GM12878 (cell line): ENCODE measurements at regions not wholly inside any gene's neighbourhood (a gene's known extent, or its start where the extent isn't known, plus 50 kb on each side); places are given as distances from the start of the nearest gene placed in this dataset.

Experiments used
- EGR1 ChIP-seq, 2 experiments: IDR thresholded peaks; 1 replicate in 1 of 2; 2 replicates in 1 of 2; pipeline ENCODE4 v1.6.1; 2011 to 2012; ENCODE audit warnings: low read depth in 2 of 2, low read length in 2 of 2, borderline replicate concordance in 1 of 2, mild to moderate bottlenecking in 1 of 2, moderate library complexity in 1 of 2
- GABPA ChIP-seq: IDR thresholded peaks from 2 replicates; pipeline ENCODE4 v1.6.1; 2014; ENCODE audit warnings: antibody characterized with exemption, low read depth, mild to moderate bottlenecking, inconsistent platforms
- HDAC6 ChIP-seq: fragments of 200-600 bp; sonication (generic); IDR thresholded peaks from one replicate; pipeline ENCODE4 v1.8.0; 2017; ENCODE audit warnings: antibody characterized with exemption; ENCODE audit not compliant: unreplicated experiment
- RAD21 ChIP-seq: IDR thresholded peaks from 2 replicates; pipeline ENCODE4 v1.6.1; 2011; ENCODE audit warnings: mild to moderate bottlenecking, low read depth, low read length, moderate library complexity; ENCODE audit not compliant: insufficient read depth
- SIN3A ChIP-seq: IDR thresholded peaks from 2 replicates; pipeline ENCODE4 v1.6.1; 2012; ENCODE audit warnings: low read depth, low read length, improper control_type of control experiment
- TARDBP ChIP-seq: IDR thresholded peaks from 2 replicates; pipeline ENCODE4 v1.6.1; 2016; ENCODE audit warnings: borderline replicate concordance
- TF ChIP-seq, protein P1 (sequence below), 3 experiments: IDR thresholded peaks in 2 of 3; conservative IDR thresholded peaks in 1 of 3; 2 replicates each; pipeline ENCODE4 v1.5.1; 2011; ENCODE audit warnings: low read depth in 3 of 3, low read length in 3 of 3, mild to moderate bottlenecking in 3 of 3, control low read depth in 2 of 3, moderate library complexity in 2 of 3, inconsistent platforms in 1 of 3, mixed read lengths in 1 of 3; ENCODE audit not compliant: control insufficient read depth in 2 of 3, insufficient read depth in 1 of 3; ENCODE audit errors: extremely low read depth in 1 of 3

DNA sequence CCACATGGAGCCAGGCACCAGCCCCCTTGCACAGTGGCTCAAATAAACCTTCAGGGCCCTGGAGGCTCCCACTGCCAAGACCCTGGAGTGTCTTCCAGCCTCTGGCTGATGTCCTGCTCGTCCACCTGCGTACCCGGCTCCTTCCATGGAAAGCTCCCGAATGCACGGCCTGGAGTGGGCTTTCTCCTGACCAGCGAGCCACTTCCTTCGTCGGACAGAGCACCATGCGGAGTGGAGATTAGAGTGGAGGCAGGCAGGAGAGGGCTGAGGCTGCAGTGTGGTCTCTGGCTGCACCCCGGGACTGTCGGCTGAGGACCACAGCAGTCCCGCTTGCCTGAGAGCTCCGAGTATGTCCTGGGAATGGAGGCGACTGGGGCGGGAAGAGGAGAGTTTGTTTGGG is 93.7 kb upstream of the SFSWAP start:
- TF ChIP-seq, protein P1, sequence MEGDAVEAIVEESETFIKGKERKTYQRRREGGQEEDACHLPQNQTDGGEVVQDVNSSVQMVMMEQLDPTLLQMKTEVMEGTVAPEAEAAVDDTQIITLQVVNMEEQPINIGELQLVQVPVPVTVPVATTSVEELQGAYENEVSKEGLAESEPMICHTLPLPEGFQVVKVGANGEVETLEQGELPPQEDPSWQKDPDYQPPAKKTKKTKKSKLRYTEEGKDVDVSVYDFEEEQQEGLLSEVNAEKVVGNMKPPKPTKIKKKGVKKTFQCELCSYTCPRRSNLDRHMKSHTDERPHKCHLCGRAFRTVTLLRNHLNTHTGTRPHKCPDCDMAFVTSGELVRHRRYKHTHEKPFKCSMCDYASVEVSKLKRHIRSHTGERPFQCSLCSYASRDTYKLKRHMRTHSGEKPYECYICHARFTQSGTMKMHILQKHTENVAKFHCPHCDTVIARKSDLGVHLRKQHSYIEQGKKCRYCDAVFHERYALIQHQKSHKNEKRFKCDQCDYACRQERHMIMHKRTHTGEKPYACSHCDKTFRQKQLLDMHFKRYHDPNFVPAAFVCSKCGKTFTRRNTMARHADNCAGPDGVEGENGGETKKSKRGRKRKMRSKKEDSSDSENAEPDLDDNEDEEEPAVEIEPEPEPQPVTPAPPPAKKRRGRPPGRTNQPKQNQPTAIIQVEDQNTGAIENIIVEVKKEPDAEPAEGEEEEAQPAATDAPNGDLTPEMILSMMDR (IDR thresholded peaks at IDR 0.05 in 2 of 3, conservative IDR thresholded peaks at IDR 0.05 in 1 of 3; ENCODE audit: control insufficient read depth in 2 of 3, extremely low read depth in 1 of 3, insufficient read depth in 1 of 3, low read depth in 3 of 3, low read length in 3 of 3) = no peak
- TF ChIP-seq TARDBP (no peak), GABPA (no peak), EGR1 (IDR thresholded peaks at IDR 0.05; ENCODE audit: borderline replicate concordance in 1 of 2, low read depth in 2 of 2, low read length in 2 of 2) (no peak), HDAC6 (no peak), RAD21 (no peak), SIN3A (no peak)
